Type B pancreatic cell (in vitro differentiated cells): ENCODE measurements at regions not wholly inside any gene's neighbourhood (a gene's known extent, or its start where the extent isn't known, plus 50 kb on each side); places are given as distances from the start of the nearest gene placed in this dataset.
"Not testable (repeated sequence)": the region's sequence is repeated elsewhere in the genome, so short reads cannot be mapped to it uniquely, and the experiment has no call there.

Experiments
- DNase-seq: peaks from one replicate; pipeline ENCODE4 v3.0.0; 2021; ENCODE audit warnings: mixed read lengths; ENCODE audit not compliant: unreplicated experiment; ENCODE audit errors: extremely low spot score
- H3K27ac Mint-ChIP-seq: 2 replicates; pipeline ENCODE4 v1.8.0; 2021; ENCODE audit warnings: mild to moderate bottlenecking, mixed read lengths
- H3K27me3 Mint-ChIP-seq: 2 replicates; pipeline ENCODE4 v1.8.0; 2021; ENCODE audit warnings: mixed read lengths
- H3K36me3 Mint-ChIP-seq: 2 replicates; pipeline ENCODE4 v1.8.0; 2021; ENCODE audit warnings: mixed read lengths
- H3K4me1 Mint-ChIP-seq: one replicate; pipeline ENCODE4 v1.8.0; 2021; ENCODE audit warnings: mixed read lengths; ENCODE audit not compliant: unreplicated experiment
- H3K4me3 Mint-ChIP-seq: 2 replicates; pipeline ENCODE4 v1.8.0; 2021; ENCODE audit warnings: mild to moderate bottlenecking, mixed read lengths
- H3K9me3 Mint-ChIP-seq: 2 replicates; pipeline ENCODE4 v1.8.0; 2021; ENCODE audit warnings: mixed read lengths
- TF ChIP-seq, protein P1 (sequence below): fragments of 200-600 bp; sonication (generic); conservative IDR thresholded peaks from 2 replicates; pipeline ENCODE4 v1.5.0; 2021; ENCODE audit warnings: antibody characterized with exemption, mild to moderate bottlenecking

DNA sequence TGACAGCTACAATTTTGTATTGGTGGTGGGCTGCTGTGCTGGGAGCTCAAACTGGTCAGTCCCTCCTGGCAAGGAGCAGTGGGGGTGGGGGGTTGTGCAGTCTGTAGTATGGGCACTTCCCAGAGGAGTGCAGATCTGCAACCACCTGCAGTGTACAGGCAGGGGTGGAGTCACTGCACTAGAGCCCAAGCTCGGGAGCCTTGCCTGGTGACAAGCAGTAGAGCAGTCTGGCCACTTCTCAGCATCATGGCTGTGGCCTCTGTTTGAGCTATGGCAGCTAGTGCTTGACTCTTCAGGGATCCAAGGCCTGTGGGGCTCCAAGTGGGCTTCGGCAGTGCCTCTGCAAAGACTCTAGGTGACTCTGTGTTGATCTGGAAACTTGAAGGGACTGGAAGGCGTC lies 585.1 kb upstream of the GRM3 start:
- Mint-ChIP-seq H3K36me3 (no peaks in the 10 kb centered on the region), H3K27ac (no peak overlapping the region), H3K4me3 (no peak overlapping the region), H3K9me3 (peaks cover 4% of the 10 kb centered on the region), H3K27me3 (no peaks in the 10 kb centered on the region), H3K4me1 (no peaks in the 10 kb centered on the region)
- TF ChIP-seq, protein P1, sequence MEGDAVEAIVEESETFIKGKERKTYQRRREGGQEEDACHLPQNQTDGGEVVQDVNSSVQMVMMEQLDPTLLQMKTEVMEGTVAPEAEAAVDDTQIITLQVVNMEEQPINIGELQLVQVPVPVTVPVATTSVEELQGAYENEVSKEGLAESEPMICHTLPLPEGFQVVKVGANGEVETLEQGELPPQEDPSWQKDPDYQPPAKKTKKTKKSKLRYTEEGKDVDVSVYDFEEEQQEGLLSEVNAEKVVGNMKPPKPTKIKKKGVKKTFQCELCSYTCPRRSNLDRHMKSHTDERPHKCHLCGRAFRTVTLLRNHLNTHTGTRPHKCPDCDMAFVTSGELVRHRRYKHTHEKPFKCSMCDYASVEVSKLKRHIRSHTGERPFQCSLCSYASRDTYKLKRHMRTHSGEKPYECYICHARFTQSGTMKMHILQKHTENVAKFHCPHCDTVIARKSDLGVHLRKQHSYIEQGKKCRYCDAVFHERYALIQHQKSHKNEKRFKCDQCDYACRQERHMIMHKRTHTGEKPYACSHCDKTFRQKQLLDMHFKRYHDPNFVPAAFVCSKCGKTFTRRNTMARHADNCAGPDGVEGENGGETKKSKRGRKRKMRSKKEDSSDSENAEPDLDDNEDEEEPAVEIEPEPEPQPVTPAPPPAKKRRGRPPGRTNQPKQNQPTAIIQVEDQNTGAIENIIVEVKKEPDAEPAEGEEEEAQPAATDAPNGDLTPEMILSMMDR, result no peak
- no peak for DNase-seq

DNA sequence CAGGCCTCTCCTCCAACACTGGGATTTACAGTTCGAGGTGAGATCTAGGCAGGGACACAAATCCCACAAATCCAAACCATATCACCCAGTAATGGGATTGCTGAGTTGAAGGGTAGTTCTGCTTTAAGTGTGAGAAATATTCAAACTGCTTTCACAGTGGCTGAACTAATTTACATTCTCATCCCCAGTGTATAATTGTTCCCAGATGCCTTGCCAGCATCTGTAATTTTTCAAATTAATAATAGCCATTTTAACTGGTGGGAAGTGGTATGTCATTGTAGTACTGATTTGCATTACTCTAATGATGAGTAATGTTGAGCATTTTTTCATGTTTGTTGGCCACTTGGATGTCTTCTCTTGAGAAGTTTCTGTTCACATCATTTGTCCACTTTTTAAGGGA lies 592.8 kb upstream of the GRM3 start:
- H3K4me1 Mint-ChIP-seq, result no peaks in the 10 kb centered on the region

DNA sequence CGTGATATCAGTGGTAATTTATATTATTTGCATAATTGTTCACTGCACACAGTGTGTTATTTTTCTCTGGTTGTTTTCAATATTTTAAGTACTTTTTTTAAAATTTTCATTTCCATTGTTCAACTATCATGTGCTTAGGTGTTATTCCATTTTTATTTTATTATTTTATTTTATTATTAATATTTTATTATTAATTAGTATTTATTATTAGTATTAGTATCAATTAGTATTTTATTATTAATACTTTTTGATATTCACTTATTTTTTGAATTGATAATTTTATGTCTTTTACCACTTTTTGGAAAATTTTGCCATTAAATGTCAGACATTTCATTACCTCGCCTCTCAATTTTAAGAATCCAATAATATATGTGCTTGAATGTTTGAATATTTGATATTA lies 593.8 kb upstream of the GRM3 start:
- Mint-ChIP-seq H3K4me1 (no peaks in the 10 kb centered on the region), H3K27me3 (no peaks in the 10 kb centered on the region), H3K36me3 (no peaks in the 10 kb centered on the region), H3K9me3 (no peaks in the 10 kb centered on the region), H3K27ac (no peak overlapping the region), H3K4me3 (no peak overlapping the region)
- TF ChIP-seq, protein P1, result no peak
- no peak for DNase-seq

More for the DNA sequence above, 592.8 kb upstream of the GRM3 start:
- no peak overlapping the region for H3K27ac Mint-ChIP-seq
- H3K4me3 Mint-ChIP-seq, result no peak overlapping the region
- no peaks in the 10 kb centered on the region for H3K36me3 Mint-ChIP-seq
- no peaks in the 10 kb centered on the region for H3K9me3 Mint-ChIP-seq
- no peak for DNase-seq
- no peaks in the 10 kb centered on the region for H3K27me3 Mint-ChIP-seq
- TF ChIP-seq, protein P1, result no peak

DNA sequence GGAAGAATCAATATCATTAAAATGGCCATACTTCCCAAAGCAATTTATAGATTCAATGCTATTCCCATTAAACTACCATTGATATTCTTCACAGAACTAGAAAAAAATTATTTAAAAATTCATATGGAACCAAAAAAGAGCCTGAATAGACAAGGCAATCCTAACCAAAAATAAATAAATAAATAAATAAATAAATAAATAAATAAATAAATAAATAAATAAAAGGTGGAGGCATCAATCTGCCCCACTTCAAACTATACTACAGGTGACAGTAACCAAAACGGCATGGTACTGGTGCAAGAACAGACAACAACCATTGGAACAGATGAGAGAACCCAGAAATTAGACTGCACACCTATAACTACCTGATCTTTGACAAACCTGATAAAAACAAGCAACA lies 598.5 kb upstream of the GRM3 start:
- H3K27ac Mint-ChIP-seq, H3K4me3 Mint-ChIP-seq, H3K36me3 Mint-ChIP-seq, H3K9me3 Mint-ChIP-seq, DNase-seq, H3K27me3 Mint-ChIP-seq, H3K4me1 Mint-ChIP-seq: not testable (repeated sequence)

DNA sequence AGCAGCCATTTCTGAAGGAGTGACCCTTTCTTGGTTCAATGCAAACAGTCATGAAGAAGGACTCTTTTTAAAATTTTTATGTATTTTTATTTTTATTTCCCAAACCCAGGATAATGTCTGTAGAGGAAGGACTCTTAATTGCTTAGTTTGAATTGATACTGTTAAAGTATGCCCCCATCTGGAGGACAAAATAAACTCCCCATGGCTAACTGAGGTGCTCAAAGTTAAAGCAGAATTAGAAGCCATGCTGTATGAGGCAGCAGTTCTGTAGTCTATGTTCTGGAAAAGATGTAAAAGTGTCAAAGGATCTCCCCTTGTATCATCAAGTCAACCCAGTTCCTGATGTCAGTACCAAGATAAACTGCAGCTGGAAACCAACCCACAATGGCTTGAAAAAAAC lies 617.9 kb upstream of the GRM3 start:
- H3K36me3 Mint-ChIP-seq, result no peaks in the 10 kb centered on the region

DNA sequence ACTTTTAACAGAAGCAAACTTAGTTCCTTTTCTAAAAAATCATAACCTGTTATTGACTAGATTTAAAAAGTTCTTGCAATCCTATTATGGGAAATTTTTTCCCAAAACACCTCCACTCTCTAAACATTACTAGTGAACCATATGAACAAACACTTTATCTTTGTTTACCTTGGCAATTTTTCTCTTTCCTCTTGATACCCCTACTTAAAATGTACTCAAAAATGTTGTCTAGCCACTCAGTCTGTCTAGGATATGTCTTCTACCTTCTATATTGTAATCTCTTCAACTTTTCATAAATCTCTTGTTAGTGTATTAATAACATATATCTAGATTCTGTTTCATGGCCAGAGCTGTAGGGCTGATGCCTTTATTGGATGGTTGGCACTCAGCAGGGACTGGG lies 630.0 kb upstream of the GRM3 start:
- Mint-ChIP-seq H3K9me3 (no peaks in the 10 kb centered on the region), H3K4me3 (no peak overlapping the region), H3K4me1 (no peaks in the 10 kb centered on the region), H3K27me3 (no peaks in the 10 kb centered on the region), H3K27ac (no peak overlapping the region), H3K36me3 (no peaks in the 10 kb centered on the region)
- TF ChIP-seq, protein P1, result no peak
- DNase-seq, result no peak

More for the DNA sequence above, 617.9 kb upstream of the GRM3 start:
- Mint-ChIP-seq H3K27ac (no peak overlapping the region), H3K27me3 (no peaks in the 10 kb centered on the region), H3K4me3 (no peak overlapping the region), H3K4me1 (no peaks in the 10 kb centered on the region), H3K9me3 (no peaks in the 10 kb centered on the region)
- TF ChIP-seq, protein P1, result no peak
- DNase-seq, result no peak
